ENCODE measurements at regions not wholly inside any gene's neighbourhood (a gene's known extent, or its start where the extent isn't known, plus 50 kb on each side); places are given as distances from the start of the nearest gene placed in this dataset.

DNA sequence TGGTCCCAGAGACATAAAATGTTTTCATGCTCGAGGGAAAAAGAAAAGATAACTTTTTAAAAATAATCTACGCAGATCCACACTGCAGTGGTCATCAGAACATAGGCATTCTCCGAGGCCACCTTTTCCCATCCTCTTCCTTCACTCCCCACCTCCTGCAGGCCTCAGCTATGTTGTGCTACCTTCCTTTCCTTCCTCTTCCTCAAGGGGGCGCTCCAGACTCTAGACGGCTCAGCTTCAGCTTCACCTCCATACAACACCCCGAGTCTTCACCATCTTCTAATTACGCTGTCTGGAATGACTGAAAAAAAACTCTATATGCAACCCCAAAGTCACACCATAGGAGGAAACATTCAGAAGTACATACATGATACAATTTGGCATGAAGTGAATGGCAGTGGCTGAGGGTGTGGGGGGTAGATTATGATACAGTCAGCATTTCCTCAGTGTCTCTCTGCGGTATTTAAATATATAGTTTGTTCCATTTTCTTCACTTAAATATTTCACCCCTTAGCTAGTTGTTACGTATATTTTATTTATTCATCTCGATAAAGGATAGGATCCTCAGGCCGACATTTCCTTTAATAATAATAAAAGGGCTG is 583.6 kb downstream of the IRS1 start:
- Histone ChIP-seq H3K79me2 (ENCODE audit: insufficient read depth) (no peaks in the 10 kb centered on the region), H3K9me3 (ENCODE audit: low read depth) (no peaks in the 10 kb centered on the region), H4K20me1 (ENCODE audit: insufficient read depth) (no peaks in the 10 kb centered on the region), H3K27ac (no peak overlapping the region), H3K9me2 (ENCODE audit: insufficient read depth) (no peaks in the 10 kb centered on the region), H2AFZ (no peak overlapping the region), H3K36me3 (ENCODE audit: low read depth) (no peaks in the 10 kb centered on the region), H3K4me1 (ENCODE audit: insufficient read depth) (peaks cover 39% of the 10 kb centered on the region), H3K4me2 (ENCODE audit: unreplicated experiment) (no peak overlapping the region), H3K4me3 (no peak overlapping the region), H3F3A (ENCODE audit: insufficient read depth) (peaks cover 4% of the 10 kb centered on the region), H3K9ac (no peak overlapping the region), H3K27me3 (replicated peaks; ENCODE audit: insufficient read depth) (no peaks in the 10 kb centered on the region)
- in situ Hi-C loops (cut with MboI), result no loop called here
- TF ChIP-seq EZH2phosphoT487 (IDR thresholded peaks at IDR 0.05; ENCODE audit: insufficient read depth, low read depth) (no peak), EZH2 (IDR thresholded peaks at IDR 0.05; ENCODE audit: insufficient read depth, poor library complexity, severe bottlenecking) (no peak)
- peak; percentile 61 for DNase-seq
- WGBS, 2 experiments (ENCODE audit: low coverage in 1 of 2, low lambda C conversion rate in 2 of 2, missing lambda C conversion rate in 2 of 2), result 72 to 73% methylated on average over 11 of the region's 11 CpGs

DNA sequence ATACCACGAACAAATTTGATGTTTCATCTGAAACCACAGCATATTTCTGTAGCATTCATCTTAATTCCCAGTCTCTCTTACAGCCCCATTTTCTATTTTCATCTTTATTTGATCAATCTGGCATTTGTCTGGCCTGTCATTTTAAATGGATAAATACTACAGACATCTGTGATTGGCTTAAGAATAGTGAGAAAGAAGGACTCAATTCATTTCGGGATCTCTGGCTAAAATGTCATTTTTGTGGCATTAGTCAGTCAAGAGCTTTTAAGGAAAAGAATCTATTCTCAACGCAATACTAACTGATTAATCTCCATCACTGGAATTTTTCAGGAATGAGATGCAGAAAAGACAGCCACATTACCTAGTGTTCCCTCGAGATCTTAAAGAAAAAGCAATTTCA is 585.9 kb downstream of the IRS1 start:
- Histone ChIP-seq H3K27me3 (replicated peaks; ENCODE audit: insufficient read depth) (no peaks in the 10 kb centered on the region), H3K9ac (no peak overlapping the region), H3K4me1 (ENCODE audit: insufficient read depth) (peaks cover 47% of the 10 kb centered on the region), H3K9me3 (ENCODE audit: low read depth) (no peaks in the 10 kb centered on the region), H4K20me1 (ENCODE audit: insufficient read depth) (no peaks in the 10 kb centered on the region), H3K9me2 (ENCODE audit: insufficient read depth) (no peaks in the 10 kb centered on the region), H3K4me3 (peak overlapping the region; percentile 44), H2AFZ (peak overlapping the region; percentile 50), H3K36me3 (ENCODE audit: low read depth) (no peaks in the 10 kb centered on the region), H3K79me2 (ENCODE audit: insufficient read depth) (no peaks in the 10 kb centered on the region), H3F3A (ENCODE audit: insufficient read depth) (peaks cover 4% of the 10 kb centered on the region), H3K4me2 (ENCODE audit: unreplicated experiment) (peak overlapping the region; percentile 42), H3K27ac (peak overlapping the region; percentile 55)
- WGBS, 2 experiments (ENCODE audit: low coverage in 1 of 2, low lambda C conversion rate in 2 of 2, missing lambda C conversion rate in 2 of 2), result 2 to 4% methylated on average over 4 of the region's 4 CpGs
- TF ChIP-seq EZH2 (IDR thresholded peaks at IDR 0.05; ENCODE audit: insufficient read depth, poor library complexity, severe bottlenecking) (no peak), EZH2phosphoT487 (IDR thresholded peaks at IDR 0.05; ENCODE audit: insufficient read depth, low read depth) (no peak)
- in situ Hi-C loops (cut with MboI), result no loop called here
- DNase-seq, result peak; percentile 75

DNA sequence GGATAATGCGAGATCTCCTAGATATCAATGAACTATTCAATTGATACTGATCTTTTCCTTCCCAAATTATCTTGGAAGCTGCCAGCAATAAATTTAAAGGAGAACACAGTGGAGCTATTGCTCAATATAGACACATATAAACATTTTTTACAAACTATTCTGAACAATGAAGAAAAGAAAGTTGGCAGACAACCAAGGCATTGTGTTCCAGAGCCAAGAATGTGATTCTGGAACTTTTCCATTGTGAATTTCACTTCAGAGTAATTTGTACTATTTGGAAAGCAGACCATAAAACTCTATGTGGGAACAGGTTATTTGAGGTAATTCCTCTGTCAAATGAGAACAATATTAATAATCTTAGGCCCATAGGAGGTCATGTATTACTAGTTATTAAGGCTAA is 588.2 kb downstream of the IRS1 start:
- peak; percentile 84 for DNase-seq
- peaks cover 4% of the 10 kb centered on the region for H3F3A ChIP-seq (ENCODE audit: insufficient read depth)
- in situ Hi-C loops (cut with MboI), result no loop called here
- no peaks in the 10 kb centered on the region for H3K79me2 ChIP-seq (ENCODE audit: insufficient read depth)
- no peak overlapping the region for H3K4me3 ChIP-seq
- H2AFZ ChIP-seq, result no peak overlapping the region
- H3K27ac ChIP-seq, result no peak overlapping the region
- H3K4me2 ChIP-seq (ENCODE audit: unreplicated experiment), result peak overlapping the region; percentile 45
- WGBS, 2 experiments (ENCODE audit: low coverage in 1 of 2, low lambda C conversion rate in 2 of 2, missing lambda C conversion rate in 2 of 2), result 11 to 15% methylated on average over 1 of the region's 1 CpG
- no peak overlapping the region for H3K9ac ChIP-seq
- TF ChIP-seq EZH2phosphoT487 (IDR thresholded peaks at IDR 0.05; ENCODE audit: insufficient read depth, low read depth) (no peak), EZH2 (IDR thresholded peaks at IDR 0.05; ENCODE audit: insufficient read depth, poor library complexity, severe bottlenecking) (no peak)
- no peaks in the 10 kb centered on the region for H3K9me3 ChIP-seq (ENCODE audit: low read depth)
- H4K20me1 ChIP-seq (ENCODE audit: insufficient read depth), result no peaks in the 10 kb centered on the region
- H3K9me2 ChIP-seq (ENCODE audit: insufficient read depth), result no peaks in the 10 kb centered on the region
- peaks cover 50% of the 10 kb centered on the region for H3K4me1 ChIP-seq (ENCODE audit: insufficient read depth)
- H3K27me3 ChIP-seq (replicated peaks; ENCODE audit: insufficient read depth), result no peaks in the 10 kb centered on the region
- no peaks in the 10 kb centered on the region for H3K36me3 ChIP-seq (ENCODE audit: low read depth)

DNA sequence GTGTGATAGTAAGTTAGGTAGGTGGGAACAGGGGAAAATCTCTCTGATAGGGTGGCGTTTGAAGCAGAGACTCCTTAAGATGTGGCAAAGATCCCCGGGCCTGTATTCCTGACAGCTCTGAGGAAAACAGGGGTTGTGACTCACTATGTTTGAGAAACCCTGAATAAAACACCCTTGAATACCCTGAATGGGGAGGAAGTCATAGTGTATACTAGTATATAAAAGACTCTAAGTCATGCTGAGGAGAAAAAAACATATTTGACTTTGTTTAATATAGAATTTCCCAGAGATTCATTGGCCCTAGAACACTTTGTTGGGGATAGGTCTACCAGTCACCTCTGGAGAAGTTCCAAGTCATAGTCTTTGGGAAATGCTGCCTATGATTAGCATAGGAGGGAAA is 590.9 kb downstream of the IRS1 start:
- Histone ChIP-seq H3K9me3 (ENCODE audit: low read depth) (no peaks in the 10 kb centered on the region), H4K20me1 (ENCODE audit: insufficient read depth) (no peaks in the 10 kb centered on the region), H3K4me2 (ENCODE audit: unreplicated experiment) (no peak overlapping the region), H3K27ac (no peak overlapping the region), H2AFZ (peak overlapping the region; percentile 39), H3K9ac (no peak overlapping the region), H3K9me2 (ENCODE audit: insufficient read depth) (no peaks in the 10 kb centered on the region), H3K4me3 (no peak overlapping the region), H3K36me3 (ENCODE audit: low read depth) (no peaks in the 10 kb centered on the region), H3K27me3 (replicated peaks; ENCODE audit: insufficient read depth) (no peaks in the 10 kb centered on the region), H3K4me1 (ENCODE audit: insufficient read depth) (peaks cover 38% of the 10 kb centered on the region), H3F3A (ENCODE audit: insufficient read depth) (no peaks in the 10 kb centered on the region; the same call in 1 of the 2 replicates), H3K79me2 (ENCODE audit: insufficient read depth) (no peaks in the 10 kb centered on the region)
- TF ChIP-seq EZH2 (IDR thresholded peaks at IDR 0.05; ENCODE audit: insufficient read depth, poor library complexity, severe bottlenecking) (no peak), EZH2phosphoT487 (IDR thresholded peaks at IDR 0.05; ENCODE audit: insufficient read depth, low read depth) (no peak)
- in situ Hi-C loops (cut with MboI), result no loop called here
- DNase-seq, result peak; percentile 48
- WGBS, 2 experiments (ENCODE audit: low coverage in 1 of 2, low lambda C conversion rate in 2 of 2, missing lambda C conversion rate in 2 of 2), result 13 to 22% methylated on average over 2 of the region's 2 CpGs

Data from GM23248 (cell line).